ENCODE measurements at regions not wholly inside any gene's neighbourhood (a gene's known extent, or its start where the extent isn't known, plus 50 kb on each side); places are given as distances from the start of the nearest gene placed in this dataset.
"Not testable (repeated sequence)": the region's sequence is repeated elsewhere in the genome, so short reads cannot be mapped to it uniquely, and the experiment has no call there.

- not testable (repeated sequence) for TF ChIP-seq CTCF (IDR thresholded peaks at IDR 0.05 in 8 of 11, conservative IDR thresholded peaks at IDR 0.05 in 3 of 11); POLR2A (IDR thresholded peaks at IDR 0.05)
Measured at GRCh38 chr22:10766320-10766719, 4761.7 kb upstream of the OR11H1 start.
